ENCODE measurements at regions not wholly inside any gene's neighbourhood (a gene's known extent, or its start where the extent isn't known, plus 50 kb on each side); places are given as distances from the start of the nearest gene placed in this dataset.
A peak's percentile ranks its signal among the peaks of the same experiment; 100 is the strongest.
"Not testable (repeated sequence)": the region's sequence is repeated elsewhere in the genome, so short reads cannot be mapped to it uniquely, and the experiment has no call there.

- no peak for TF ChIP-seq POLR2A (IDR thresholded peaks at IDR 0.05)
- TF ChIP-seq, protein P1, sequence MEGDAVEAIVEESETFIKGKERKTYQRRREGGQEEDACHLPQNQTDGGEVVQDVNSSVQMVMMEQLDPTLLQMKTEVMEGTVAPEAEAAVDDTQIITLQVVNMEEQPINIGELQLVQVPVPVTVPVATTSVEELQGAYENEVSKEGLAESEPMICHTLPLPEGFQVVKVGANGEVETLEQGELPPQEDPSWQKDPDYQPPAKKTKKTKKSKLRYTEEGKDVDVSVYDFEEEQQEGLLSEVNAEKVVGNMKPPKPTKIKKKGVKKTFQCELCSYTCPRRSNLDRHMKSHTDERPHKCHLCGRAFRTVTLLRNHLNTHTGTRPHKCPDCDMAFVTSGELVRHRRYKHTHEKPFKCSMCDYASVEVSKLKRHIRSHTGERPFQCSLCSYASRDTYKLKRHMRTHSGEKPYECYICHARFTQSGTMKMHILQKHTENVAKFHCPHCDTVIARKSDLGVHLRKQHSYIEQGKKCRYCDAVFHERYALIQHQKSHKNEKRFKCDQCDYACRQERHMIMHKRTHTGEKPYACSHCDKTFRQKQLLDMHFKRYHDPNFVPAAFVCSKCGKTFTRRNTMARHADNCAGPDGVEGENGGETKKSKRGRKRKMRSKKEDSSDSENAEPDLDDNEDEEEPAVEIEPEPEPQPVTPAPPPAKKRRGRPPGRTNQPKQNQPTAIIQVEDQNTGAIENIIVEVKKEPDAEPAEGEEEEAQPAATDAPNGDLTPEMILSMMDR (IDR thresholded peaks at IDR 0.05): no peak
- WGBS, 4 donors: 83 to 91% (median 87%) methylated on average over 6 to 15 of the region's 15 CpGs
- no peak for ATAC-seq
- H3K4me1 ChIP-seq: peaks cover 0 to 20% (median 3%) of the 10 kb centered on the region in 12 donors
- peaks cover 0 to 11% (median 0%) of the 10 kb centered on the region in 12 donors for H3K9me3 ChIP-seq
- intact Hi-C loops (cut with DNase I): no loop called here
- H3K4me3 ChIP-seq: no peak overlapping the region
- H3K36me3 ChIP-seq: no peaks in the 10 kb centered on the region
- peak in 3 of 5 donors; percentile 10 to 33 (median 25) for DNase-seq
- no peaks in the 10 kb centered on the region for H3K27me3 ChIP-seq
- no peak overlapping the region for H3K27ac ChIP-seq
Measured at GRCh38 chr2:240384711-240385450, 50.6 kb upstream of the GPC1 start.

DNA sequence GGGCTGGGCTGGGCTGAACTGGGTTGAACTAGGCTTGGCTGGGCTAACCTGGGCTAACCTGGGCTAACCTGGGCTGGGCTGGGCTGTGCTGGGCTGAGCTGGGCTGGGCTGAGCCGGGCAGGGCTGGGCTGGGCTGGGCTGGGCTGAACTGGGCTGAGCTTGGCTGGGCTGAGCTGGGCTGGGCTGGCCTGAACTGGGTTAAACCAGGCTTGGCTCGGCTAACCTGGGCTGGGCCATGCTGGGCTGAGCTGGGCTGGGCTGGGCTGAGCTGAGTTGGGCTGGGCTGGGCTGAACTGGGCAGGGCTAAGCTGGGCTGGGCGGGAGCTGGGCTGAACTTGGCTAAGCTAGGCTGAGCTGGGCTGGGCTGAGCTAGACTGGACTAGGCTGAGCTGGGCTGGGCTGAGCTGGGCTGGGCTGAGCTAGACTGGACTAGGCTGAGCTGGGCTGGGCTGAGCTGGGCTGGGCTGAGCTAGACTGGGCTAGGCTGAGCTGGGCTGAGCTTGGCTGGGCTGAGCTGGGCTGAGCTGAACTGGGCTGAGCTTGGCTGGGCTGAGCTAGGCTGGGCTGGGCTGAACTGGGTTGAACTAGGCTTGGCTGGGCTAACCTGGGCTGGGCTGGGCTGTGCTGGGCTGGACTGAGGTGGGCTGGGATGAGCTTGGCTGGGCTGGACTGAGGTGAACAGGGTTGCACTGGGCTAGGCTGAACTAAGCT lies 49.9 kb upstream of the GPC1 start:
- H3K9me3 ChIP-seq; H3K36me3 ChIP-seq; H3K27ac ChIP-seq; intact Hi-C loops (cut with DNase I); H3K4me3 ChIP-seq; H3K27me3 ChIP-seq: not testable (repeated sequence)
- WGBS, 4 donors: 80 to 96% (median 89%) methylated on average over 1 to 3 of the region's 3 CpGs
- ATAC-seq (peak in 1 of 4 donors; percentile 8), DNase-seq (peak in 3 of 5 donors; percentile 15 to 66 (median 27))
- peaks cover 0 to 20% (median 3%) of the 10 kb centered on the region in 12 donors for H3K4me1 ChIP-seq

All from heart left ventricle (tissue), 16 donors.